H1 (cell line): ENCODE measurements at regions not wholly inside any gene's neighbourhood (a gene's known extent, or its start where the extent isn't known, plus 50 kb on each side); places are given as distances from the start of the nearest gene placed in this dataset.

Source experiments
- BCL11A ChIP-seq, 2 experiments: IDR thresholded peaks; one replicate each; pipeline ENCODE4 v1.6.1; 2011; ENCODE audit warnings: low read depth in 2 of 2, low read length in 2 of 2, mild to moderate bottlenecking in 2 of 2
- CHD1 ChIP-seq: IDR thresholded peaks from 2 replicates; pipeline ENCODE4 v1.6.1; 2012; ENCODE audit warnings: low read depth, low read length, improper control_type of control experiment
- CHD2 ChIP-seq: IDR thresholded peaks from 2 replicates; pipeline ENCODE4 v1.6.1; 2012; ENCODE audit warnings: low read length, improper control_type of control experiment
- EGR1 ChIP-seq: IDR thresholded peaks from 2 replicates; pipeline ENCODE4 v1.6.1; 2011; ENCODE audit warnings: low read depth, low read length, borderline replicate concordance
- EZH2 ChIP-seq: fragments of 200-600 bp; sonication (generic); IDR thresholded peaks from 2 replicates; pipeline ENCODE4 v1.7.1; 2012; ENCODE audit warnings: low read depth, mild to moderate bottlenecking, moderate library complexity, low read length, inconsistent platforms; ENCODE audit not compliant: severe bottlenecking
- FOSL1 ChIP-seq: IDR thresholded peaks from 2 replicates; pipeline ENCODE4 v1.6.1; 2011; ENCODE audit warnings: mild to moderate bottlenecking, low read depth, low read length, moderate library complexity; ENCODE audit not compliant: insufficient read depth
- JUND ChIP-seq: IDR thresholded peaks from 2 replicates; pipeline ENCODE4 v1.6.1; 2011; ENCODE audit warnings: mild to moderate bottlenecking, improper control_type of control experiment, low read length
- NRF1 ChIP-seq: IDR thresholded peaks from 2 replicates; pipeline ENCODE4 v1.6.1; 2011; ENCODE audit warnings: mild to moderate bottlenecking, low read depth, low read length, improper control_type of control experiment
- POLR2A ChIP-seq, 2 experiments: IDR thresholded peaks; 1 replicate in 1 of 2; 2 replicates in 1 of 2; pipeline ENCODE4 v1.6.1; 2011; ENCODE audit warnings: low read depth in 2 of 2, low read length in 2 of 2, mild to moderate bottlenecking in 2 of 2; ENCODE audit errors: control extremely low read depth in 1 of 2
- POLR2AphosphoS5 ChIP-seq: IDR thresholded peaks from 2 replicates; pipeline ENCODE4 v1.6.1; 2011; ENCODE audit warnings: low read depth, low read length
- SRF ChIP-seq: IDR thresholded peaks from 2 replicates; pipeline ENCODE4 v1.6.1; 2011; ENCODE audit warnings: mild to moderate bottlenecking, low read depth, low read length, moderate library complexity
- TF ChIP-seq, protein P1 (sequence below), 3 experiments: IDR thresholded peaks; 1 replicate in 2 of 3; 2 replicates in 1 of 3; pipeline versions ENCODE4 v1.5.1 to v1.6.1; 2011; ENCODE audit warnings: low read length in 3 of 3, mild to moderate bottlenecking in 3 of 3, inconsistent platforms in 2 of 3, low read depth in 1 of 3, moderate library complexity in 1 of 3; ENCODE audit not compliant: insufficient read depth in 1 of 3; ENCODE audit errors: control extremely low read depth in 1 of 3
- TF ChIP-seq, protein P2 (sequence below): IDR thresholded peaks from 2 replicates; pipeline ENCODE4 v1.6.1; 2011; ENCODE audit warnings: low read depth, mild to moderate bottlenecking, low read length; ENCODE audit not compliant: insufficient read depth
- TF ChIP-seq, protein P3 (sequence below): IDR thresholded peaks from 2 replicates; pipeline ENCODE4 v1.6.1; 2012; ENCODE audit warnings: inconsistent platforms

DNA sequence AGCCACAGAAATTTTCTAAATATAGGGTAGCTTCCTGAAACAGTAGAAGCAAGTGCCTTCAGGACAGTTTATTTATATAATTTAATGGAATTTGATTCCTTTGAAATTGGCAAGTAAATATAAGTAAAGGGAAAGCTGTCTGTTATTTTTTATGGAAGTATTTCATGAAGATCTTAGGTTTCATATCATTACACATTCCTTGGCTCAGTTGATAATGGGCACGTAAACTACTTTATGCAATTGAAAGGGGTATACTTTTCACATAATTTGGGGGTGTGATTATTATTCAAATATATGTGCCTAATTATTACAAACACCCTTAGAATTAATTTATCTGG, 71.1 kb upstream of the RAP1B start:
- TF ChIP-seq, protein P1, sequence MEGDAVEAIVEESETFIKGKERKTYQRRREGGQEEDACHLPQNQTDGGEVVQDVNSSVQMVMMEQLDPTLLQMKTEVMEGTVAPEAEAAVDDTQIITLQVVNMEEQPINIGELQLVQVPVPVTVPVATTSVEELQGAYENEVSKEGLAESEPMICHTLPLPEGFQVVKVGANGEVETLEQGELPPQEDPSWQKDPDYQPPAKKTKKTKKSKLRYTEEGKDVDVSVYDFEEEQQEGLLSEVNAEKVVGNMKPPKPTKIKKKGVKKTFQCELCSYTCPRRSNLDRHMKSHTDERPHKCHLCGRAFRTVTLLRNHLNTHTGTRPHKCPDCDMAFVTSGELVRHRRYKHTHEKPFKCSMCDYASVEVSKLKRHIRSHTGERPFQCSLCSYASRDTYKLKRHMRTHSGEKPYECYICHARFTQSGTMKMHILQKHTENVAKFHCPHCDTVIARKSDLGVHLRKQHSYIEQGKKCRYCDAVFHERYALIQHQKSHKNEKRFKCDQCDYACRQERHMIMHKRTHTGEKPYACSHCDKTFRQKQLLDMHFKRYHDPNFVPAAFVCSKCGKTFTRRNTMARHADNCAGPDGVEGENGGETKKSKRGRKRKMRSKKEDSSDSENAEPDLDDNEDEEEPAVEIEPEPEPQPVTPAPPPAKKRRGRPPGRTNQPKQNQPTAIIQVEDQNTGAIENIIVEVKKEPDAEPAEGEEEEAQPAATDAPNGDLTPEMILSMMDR (IDR thresholded peaks at IDR 0.05; ENCODE audit: control extremely low read depth in 1 of 3, insufficient read depth in 1 of 3, low read depth in 1 of 3, low read length in 3 of 3), result no peak
- TF ChIP-seq POLR2AphosphoS5 (no peak), POLR2A (IDR thresholded peaks at IDR 0.05; ENCODE audit: control extremely low read depth in 1 of 2, low read depth in 2 of 2, low read length in 2 of 2) (no peak), CHD2 (no peak), EZH2 (no peak), NRF1 (no peak), JUND (no peak), SRF (no peak), EGR1 (no peak), BCL11A (IDR thresholded peaks at IDR 0.05; ENCODE audit: low read depth in 2 of 2, low read length in 2 of 2) (no peak), CHD1 (no peak), FOSL1 (no peak)
- TF ChIP-seq, protein P2, sequence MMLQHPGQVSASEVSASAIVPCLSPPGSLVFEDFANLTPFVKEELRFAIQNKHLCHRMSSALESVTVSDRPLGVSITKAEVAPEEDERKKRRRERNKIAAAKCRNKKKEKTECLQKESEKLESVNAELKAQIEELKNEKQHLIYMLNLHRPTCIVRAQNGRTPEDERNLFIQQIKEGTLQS, result no peak
- TF ChIP-seq, protein P3, sequence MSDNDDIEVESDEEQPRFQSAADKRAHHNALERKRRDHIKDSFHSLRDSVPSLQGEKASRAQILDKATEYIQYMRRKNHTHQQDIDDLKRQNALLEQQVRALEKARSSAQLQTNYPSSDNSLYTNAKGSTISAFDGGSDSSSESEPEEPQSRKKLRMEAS, result no peak
